K562 (cell line): ENCODE measurements at regions not wholly inside any gene's neighbourhood (a gene's known extent, or its start where the extent isn't known, plus 50 kb on each side); places are given as distances from the start of the nearest gene placed in this dataset.

Experiments used
- ATF2 ChIP-seq: sonication (generic); formaldehyde crosslinking; IDR thresholded peaks from 2 replicates; pipeline ENCODE4 v1.8.1; 2022; ENCODE audit warnings: missing genetic modification reagents
- BCL6 ChIP-seq: fragments of 250-450 bp; sonication (Bioruptor Pico); IDR thresholded peaks from 2 replicates; pipeline ENCODE4 v1.4.0; 2020
- CBX8 ChIP-seq: fragments of 200-600 bp; sonication (generic); IDR thresholded peaks from 2 replicates; pipeline ENCODE4 v1.6.1; 2012; ENCODE audit warnings: borderline replicate concordance, mixed run types, low read depth, mild to moderate bottlenecking, moderate library complexity, mixed read lengths, low read length, control low read depth, inconsistent platforms; ENCODE audit not compliant: poor library complexity, severe bottlenecking; ENCODE audit errors: extremely low read depth
- CTCF ChIP-seq, 3 experiments: IDR thresholded peaks in 2 of 3; conservative IDR thresholded peaks in 1 of 3; 2 replicates each; pipeline ENCODE4 v1.5.1; 2011 to 2012; ENCODE audit warnings: low read length in 3 of 3, mild to moderate bottlenecking in 3 of 3, control low read depth in 2 of 3, improper control_type of control experiment in 1 of 3, inconsistent platforms in 1 of 3, low read depth in 1 of 3, mixed read lengths in 1 of 3, moderate library complexity in 1 of 3; ENCODE audit not compliant: insufficient read depth in 2 of 3
- E2F4 ChIP-seq: sonication (generic); formaldehyde crosslinking; IDR thresholded peaks from 2 replicates; pipeline ENCODE4 v1.8.0; 2022; ENCODE audit warnings: mild to moderate bottlenecking, low read depth, missing genetic modification reagents
- EP300 ChIP-seq: IDR thresholded peaks from 2 replicates; pipeline ENCODE4 v1.6.1; 2012; ENCODE audit warnings: low read length, improper control_type of control experiment
- ILK ChIP-seq: fragments of 450-650 bp; IDR thresholded peaks from 2 replicates; pipeline ENCODE4 v1.6.1; 2016; ENCODE audit warnings: missing genetic modification characterization, low read depth, mild to moderate bottlenecking, missing compliant biosample characterization, moderate library complexity, borderline replicate concordance
- MXI1 ChIP-seq: IDR thresholded peaks from 2 replicates; pipeline ENCODE4 v1.6.1; 2011; ENCODE audit warnings: low read depth, mild to moderate bottlenecking, improper control_type of control experiment, low read length
- NCOR1 ChIP-seq: fragments of 450-650 bp; IDR thresholded peaks from 2 replicates; pipeline ENCODE4 v1.6.1; 2016; ENCODE audit warnings: mild to moderate bottlenecking, moderate library complexity

- no peak for TF ChIP-seq CTCF (IDR thresholded peaks at IDR 0.05 in 2 of 3, conservative IDR thresholded peaks at IDR 0.05 in 1 of 3; ENCODE audit: insufficient read depth in 2 of 3, low read depth in 1 of 3, low read length in 3 of 3)
- no peak for TF ChIP-seq EP300
- no peak for TF ChIP-seq MXI1
- TF ChIP-seq NCOR1, result no peak
- no peak for TF ChIP-seq ATF2 (CRISPR knock-in tag)
- no peak for TF ChIP-seq E2F4 (CRISPR knock-in tag)
- TF ChIP-seq CBX8, result no peak
- no peak for TF ChIP-seq ILK (tag)
- TF ChIP-seq BCL6 (CRISPR knock-in tag), result no peak
Measured at GRCh38 chr6:156087487-156087886, 631.8 kb upstream of the NOX3 start.
